ENCODE measurements at regions not wholly inside any gene's neighbourhood (a gene's known extent, or its start where the extent isn't known, plus 50 kb on each side); places are given as distances from the start of the nearest gene placed in this dataset.

GRCh38 chr15:60122691-60123090 lies 118.6 kb downstream of the FOXB1 start:
- TF ChIP-seq CTCF (IDR thresholded peaks at IDR 0.05) (no peak), EZH2phosphoT487 (IDR thresholded peaks at IDR 0.05) (no peak)

Data from neural progenitor cell (in vitro differentiated cells).